Middle frontal gyrus (tissue), 1 donor: ENCODE measurements at regions not wholly inside any gene's neighbourhood (a gene's known extent, or its start where the extent isn't known, plus 50 kb on each side); places are given as distances from the start of the nearest gene placed in this dataset.
"Not testable (repeated sequence)": the region's sequence is repeated elsewhere in the genome, so short reads cannot be mapped to it uniquely, and the experiment has no call there.

Experiments
- DNase-seq: peaks from one replicate; pipeline ENCODE4 v3.0.0-alpha.2; 2015; ENCODE audit warnings: low spot score; ENCODE audit errors: extremely low spot score

GRCh38 chr15:94840794-94841783 lies 609.7 kb downstream of the MCTP2 start:
- no peak for DNase-seq

GRCh38 chr15:94843060-94843459 lies 611.7 kb downstream of the MCTP2 start:
- no peak for DNase-seq

GRCh38 chr15:94844198-94844537 lies 612.8 kb downstream of the MCTP2 start:
- DNase-seq, result no peak

GRCh38 chr15:94844538-94845389 lies 613.4 kb downstream of the MCTP2 start:
- DNase-seq, result no peak

GRCh38 chr15:94845390-94845716 lies 614.0 kb downstream of the MCTP2 start:
- DNase-seq, result no peak

- no peak for DNase-seq
Measured at GRCh38 chr15:94847325-94847724, 616.0 kb downstream of the MCTP2 start.

- no peak for DNase-seq
Measured at GRCh38 chr15:94848054-94848453, 616.7 kb downstream of the MCTP2 start.

- no peak for DNase-seq
Measured at GRCh38 chr15:94855018-94855408, 623.7 kb downstream of the MCTP2 start.

GRCh38 chr15:94855409-94856266 lies 624.3 kb downstream of the MCTP2 start:
- no peak for DNase-seq

GRCh38 chr15:94856267-94856854 lies 625.0 kb downstream of the MCTP2 start:
- no peak for DNase-seq

- DNase-seq, result no peak
Measured at GRCh38 chr15:94857466-94857865, 626.1 kb downstream of the MCTP2 start.

- DNase-seq, result no peak
Measured at GRCh38 chr15:94858011-94858410, 626.6 kb downstream of the MCTP2 start.

- DNase-seq, result no peak
Measured at GRCh38 chr15:94858449-94858848, 627.1 kb downstream of the MCTP2 start.

- DNase-seq, result no peak
Measured at GRCh38 chr15:94858920-94859319, 627.6 kb downstream of the MCTP2 start.

- no peak for DNase-seq
Measured at GRCh38 chr15:94864600-94864999, 633.2 kb downstream of the MCTP2 start.

GRCh38 chr15:94868265-94868664 lies 636.9 kb downstream of the MCTP2 start:
- not testable (repeated sequence) for DNase-seq

- DNase-seq, result no peak
Measured at GRCh38 chr15:94875550-94875949, 644.2 kb downstream of the MCTP2 start.

GRCh38 chr15:94877833-94878232 lies 646.5 kb downstream of the MCTP2 start:
- DNase-seq, result no peak

GRCh38 chr15:94882071-94882712 lies 650.8 kb downstream of the MCTP2 start:
- no peak for DNase-seq

- DNase-seq, result no peak
Measured at GRCh38 chr15:94887391-94887790, 656.0 kb downstream of the MCTP2 start.

- DNase-seq, result no peak
Measured at GRCh38 chr15:94889153-94889552, 657.8 kb downstream of the MCTP2 start.
